ENCODE measurements at regions not wholly inside any gene's neighbourhood (a gene's known extent, or its start where the extent isn't known, plus 50 kb on each side); places are given as distances from the start of the nearest gene placed in this dataset.
"Not testable (repeated sequence)": the region's sequence is repeated elsewhere in the genome, so short reads cannot be mapped to it uniquely, and the experiment has no call there.

GRCh38 chr4:78714598-78714997, 61.6 kb upstream of the BMP2K start:
- H3K9ac ChIP-seq (ENCODE audit: low read length); H3K4me3 ChIP-seq (ENCODE audit: low read length); H3K9me3 ChIP-seq (ENCODE audit: control insufficient read depth, low read length); H3K4me1 ChIP-seq (ENCODE audit: control insufficient read depth, insufficient read depth, low read length); H3K27me3 ChIP-seq (replicated peaks; ENCODE audit: control insufficient read depth, insufficient read depth, low read length); DNase-seq (ENCODE audit: low read depth); H3K36me3 ChIP-seq (ENCODE audit: control insufficient read depth, insufficient read depth, low read length, severe bottlenecking): not testable (repeated sequence)

GRCh38 chr4:78715372-78715771, 60.8 kb upstream of the BMP2K start:
- H3K4me1 ChIP-seq (ENCODE audit: control insufficient read depth, insufficient read depth, low read length); DNase-seq (ENCODE audit: low read depth); H3K36me3 ChIP-seq (ENCODE audit: control insufficient read depth, insufficient read depth, low read length, severe bottlenecking); H3K27me3 ChIP-seq (replicated peaks; ENCODE audit: control insufficient read depth, insufficient read depth, low read length); H3K4me3 ChIP-seq (ENCODE audit: low read length); H3K9me3 ChIP-seq (ENCODE audit: control insufficient read depth, low read length); H3K9ac ChIP-seq (ENCODE audit: low read length): not testable (repeated sequence)

- not testable (repeated sequence) for H3K36me3 ChIP-seq (ENCODE audit: control insufficient read depth, insufficient read depth, low read length, severe bottlenecking); DNase-seq (ENCODE audit: low read depth); H3K4me3 ChIP-seq (ENCODE audit: low read length); H3K9me3 ChIP-seq (ENCODE audit: control insufficient read depth, low read length); H3K4me1 ChIP-seq (ENCODE audit: control insufficient read depth, insufficient read depth, low read length); H3K9ac ChIP-seq (ENCODE audit: low read length); H3K27me3 ChIP-seq (replicated peaks; ENCODE audit: control insufficient read depth, insufficient read depth, low read length)
Measured at GRCh38 chr4:78717712-78718111, 58.4 kb upstream of the BMP2K start.

DNA sequence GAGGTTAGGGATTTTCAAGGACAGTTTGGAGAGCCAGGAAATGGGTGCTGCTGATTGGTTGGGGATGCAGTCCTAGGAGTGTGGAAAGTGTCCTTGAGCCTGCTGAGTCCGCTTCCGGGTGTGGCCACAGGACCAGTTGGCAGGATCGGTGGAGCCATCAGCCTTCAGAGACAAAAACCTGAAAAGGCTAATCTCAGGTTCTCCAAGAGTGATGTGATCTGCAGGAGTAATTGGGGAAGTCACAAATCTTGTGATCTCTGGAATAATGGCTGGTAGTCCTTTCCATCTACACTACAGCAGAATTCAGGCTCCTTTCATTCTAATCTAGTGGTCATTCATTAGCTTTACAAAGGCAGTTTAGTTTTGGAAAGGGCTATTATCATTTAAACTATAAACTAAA, 55.9 kb upstream of the BMP2K start:
- no peaks in the 10 kb centered on the region for H3K36me3 ChIP-seq (ENCODE audit: control insufficient read depth, insufficient read depth, low read length, severe bottlenecking)

GRCh38 chr4:78720994-78721677, 55.0 kb upstream of the BMP2K start:
- no peak overlapping the region for H3K9ac ChIP-seq (ENCODE audit: low read length)
- H3K27me3 ChIP-seq (replicated peaks; ENCODE audit: control insufficient read depth, insufficient read depth, low read length), result no peaks in the 10 kb centered on the region
- DNase-seq (ENCODE audit: low read depth), result no peak
- no peaks in the 10 kb centered on the region for H3K36me3 ChIP-seq (ENCODE audit: control insufficient read depth, insufficient read depth, low read length, severe bottlenecking)
- H3K4me3 ChIP-seq (ENCODE audit: low read length), result no peak overlapping the region
- no peaks in the 10 kb centered on the region for H3K9me3 ChIP-seq (ENCODE audit: control insufficient read depth, low read length)
- H3K4me1 ChIP-seq (ENCODE audit: control insufficient read depth, insufficient read depth, low read length), result no peaks in the 10 kb centered on the region

More for the DNA sequence above, 55.9 kb upstream of the BMP2K start:
- Histone ChIP-seq H3K9me3 (ENCODE audit: control insufficient read depth, low read length) (no peaks in the 10 kb centered on the region), H3K9ac (ENCODE audit: low read length) (no peak overlapping the region), H3K4me1 (ENCODE audit: control insufficient read depth, insufficient read depth, low read length) (no peaks in the 10 kb centered on the region), H3K27me3 (replicated peaks; ENCODE audit: control insufficient read depth, insufficient read depth, low read length) (no peaks in the 10 kb centered on the region), H3K4me3 (ENCODE audit: low read length) (no peak overlapping the region)
- DNase-seq (ENCODE audit: low read depth), result no peak

DNA sequence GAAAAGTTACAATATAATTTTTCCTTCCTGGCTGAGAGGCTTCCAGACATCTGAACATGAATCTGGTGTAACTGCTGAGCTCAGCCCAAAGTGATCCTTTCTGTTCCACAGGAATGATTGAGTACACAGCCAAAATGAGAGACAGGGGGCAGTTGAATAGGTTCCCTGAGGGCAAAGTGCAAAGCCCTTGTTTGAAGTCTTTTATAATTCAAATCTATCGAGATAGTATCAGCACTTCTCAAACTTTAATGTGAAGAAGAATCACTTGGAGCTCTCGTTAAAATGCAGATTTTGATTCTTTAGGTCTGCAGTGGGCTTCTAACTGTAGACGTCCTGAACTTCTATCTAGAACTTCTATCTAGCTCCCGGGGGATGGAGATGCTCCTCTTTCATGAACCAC, 54.4 kb upstream of the BMP2K start:
- no peak overlapping the region for H3K4me3 ChIP-seq (ENCODE audit: low read length)
- no peaks in the 10 kb centered on the region for H3K36me3 ChIP-seq (ENCODE audit: control insufficient read depth, insufficient read depth, low read length, severe bottlenecking)
- DNase-seq (ENCODE audit: low read depth), result no peak
- H3K9ac ChIP-seq (ENCODE audit: low read length), result no peak overlapping the region
- H3K9me3 ChIP-seq (ENCODE audit: control insufficient read depth, low read length), result no peaks in the 10 kb centered on the region
- no peaks in the 10 kb centered on the region for H3K27me3 ChIP-seq (replicated peaks; ENCODE audit: control insufficient read depth, insufficient read depth, low read length)
- no peaks in the 10 kb centered on the region for H3K4me1 ChIP-seq (ENCODE audit: control insufficient read depth, insufficient read depth, low read length)

- no peak for DNase-seq (ENCODE audit: low read depth)
- no peak overlapping the region for H3K9ac ChIP-seq (ENCODE audit: low read length)
- H3K27me3 ChIP-seq (replicated peaks; ENCODE audit: control insufficient read depth, insufficient read depth, low read length), result no peaks in the 10 kb centered on the region
- H3K9me3 ChIP-seq (ENCODE audit: control insufficient read depth, low read length), result no peaks in the 10 kb centered on the region
- no peaks in the 10 kb centered on the region for H3K36me3 ChIP-seq (ENCODE audit: control insufficient read depth, insufficient read depth, low read length, severe bottlenecking)
- H3K4me1 ChIP-seq (ENCODE audit: control insufficient read depth, insufficient read depth, low read length), result no peaks in the 10 kb centered on the region
- no peak overlapping the region for H3K4me3 ChIP-seq (ENCODE audit: low read length)
Measured at GRCh38 chr4:78722320-78722719, 53.8 kb upstream of the BMP2K start.

DNA sequence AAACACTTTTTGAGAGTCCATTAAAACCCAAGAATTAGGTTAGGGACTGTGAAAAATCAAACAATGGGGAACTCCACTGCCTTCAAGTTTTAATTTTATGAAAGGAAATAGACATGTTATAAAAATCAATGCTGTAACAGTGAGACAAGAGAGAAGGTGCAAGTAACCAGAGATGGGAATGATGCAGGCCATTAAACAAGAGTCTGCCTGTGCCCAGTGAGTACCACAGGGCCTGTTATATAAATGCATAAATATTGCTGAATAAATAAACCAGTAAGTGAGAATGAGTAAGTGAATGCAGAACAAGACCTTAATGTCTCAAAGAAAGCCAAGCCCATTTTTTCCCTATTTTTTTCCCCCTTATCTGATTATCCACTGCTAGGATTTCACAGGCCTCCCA, 53.3 kb upstream of the BMP2K start:
- no peaks in the 10 kb centered on the region for H3K9me3 ChIP-seq (ENCODE audit: control insufficient read depth, low read length)
- H3K27me3 ChIP-seq (replicated peaks; ENCODE audit: control insufficient read depth, insufficient read depth, low read length), result no peaks in the 10 kb centered on the region
- H3K36me3 ChIP-seq (ENCODE audit: control insufficient read depth, insufficient read depth, low read length, severe bottlenecking), result no peaks in the 10 kb centered on the region
- no peaks in the 10 kb centered on the region for H3K4me1 ChIP-seq (ENCODE audit: control insufficient read depth, insufficient read depth, low read length)
- no peak overlapping the region for H3K4me3 ChIP-seq (ENCODE audit: low read length)
- no peak for DNase-seq (ENCODE audit: low read depth)
- H3K9ac ChIP-seq (ENCODE audit: low read length), result no peak overlapping the region

Measured in adipocyte (in vitro differentiated cells).